WERI-Rb-1 (cell line): ENCODE measurements at regions not wholly inside any gene's neighbourhood (a gene's known extent, or its start where the extent isn't known, plus 50 kb on each side); places are given as distances from the start of the nearest gene placed in this dataset.

Experiments
- DNase-seq: peaks from one replicate; pipeline ENCODE4 v3.0.0-alpha.2; 2020
- H3K27ac ChIP-seq: fragments of 250-450 bp; sonication (Bioruptor Pico); 2 replicates; pipeline ENCODE4 v1.5.1; 2020; ENCODE audit warnings: mild to moderate bottlenecking, moderate library complexity
- H3K27me3 ChIP-seq: fragments of 250-450 bp; sonication (Bioruptor Pico); 2 replicates; pipeline ENCODE4 v1.5.1; 2021; ENCODE audit warnings: mild to moderate bottlenecking, low read depth, moderate library complexity; ENCODE audit not compliant: insufficient read depth, severe bottlenecking
- H3K36me3 ChIP-seq: fragments of 250-450 bp; sonication (Bioruptor Pico); 2 replicates; pipeline ENCODE4 v1.5.1; 2020; ENCODE audit warnings: mild to moderate bottlenecking, moderate library complexity
- H3K4me3 ChIP-seq: 2 replicates; pipeline ENCODE4 v1.5.1; 2011; ENCODE audit warnings: low read depth, mild to moderate bottlenecking, control low read depth, low read length
- H3K9me3 ChIP-seq: fragments of 250-450 bp; sonication (Bioruptor Pico); 2 replicates; pipeline ENCODE4 v1.5.1; 2021; ENCODE audit warnings: mild to moderate bottlenecking, moderate library complexity; ENCODE audit not compliant: severe bottlenecking
- TF ChIP-seq, protein P1 (sequence below): IDR thresholded peaks from 2 replicates; pipeline ENCODE4 v1.5.1; 2011; ENCODE audit warnings: low read depth, mild to moderate bottlenecking, control low read depth, inconsistent platforms, low read length

DNA sequence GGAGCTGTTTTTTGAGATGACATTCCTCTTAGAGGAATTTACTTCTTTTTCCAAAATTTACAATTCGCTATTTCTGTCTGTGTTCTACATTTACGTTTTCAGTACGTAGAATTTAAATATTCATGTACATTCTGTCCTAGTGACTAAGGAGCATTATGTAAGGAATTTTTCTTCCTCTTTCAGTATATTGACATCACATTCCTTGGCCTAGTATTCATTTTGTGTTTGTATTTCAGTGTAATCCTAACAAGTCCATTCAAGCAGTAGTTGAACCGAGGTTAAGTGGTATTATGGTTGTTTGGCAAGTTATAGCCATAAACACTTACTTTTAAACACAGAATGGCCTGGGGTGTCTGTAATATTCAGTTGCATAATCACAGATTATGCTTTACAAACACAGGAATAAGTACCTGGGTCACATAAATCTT is 465.2 kb downstream of the PCNX1 start:
- no peaks in the 10 kb centered on the region for H3K36me3 ChIP-seq
- TF ChIP-seq, protein P1, sequence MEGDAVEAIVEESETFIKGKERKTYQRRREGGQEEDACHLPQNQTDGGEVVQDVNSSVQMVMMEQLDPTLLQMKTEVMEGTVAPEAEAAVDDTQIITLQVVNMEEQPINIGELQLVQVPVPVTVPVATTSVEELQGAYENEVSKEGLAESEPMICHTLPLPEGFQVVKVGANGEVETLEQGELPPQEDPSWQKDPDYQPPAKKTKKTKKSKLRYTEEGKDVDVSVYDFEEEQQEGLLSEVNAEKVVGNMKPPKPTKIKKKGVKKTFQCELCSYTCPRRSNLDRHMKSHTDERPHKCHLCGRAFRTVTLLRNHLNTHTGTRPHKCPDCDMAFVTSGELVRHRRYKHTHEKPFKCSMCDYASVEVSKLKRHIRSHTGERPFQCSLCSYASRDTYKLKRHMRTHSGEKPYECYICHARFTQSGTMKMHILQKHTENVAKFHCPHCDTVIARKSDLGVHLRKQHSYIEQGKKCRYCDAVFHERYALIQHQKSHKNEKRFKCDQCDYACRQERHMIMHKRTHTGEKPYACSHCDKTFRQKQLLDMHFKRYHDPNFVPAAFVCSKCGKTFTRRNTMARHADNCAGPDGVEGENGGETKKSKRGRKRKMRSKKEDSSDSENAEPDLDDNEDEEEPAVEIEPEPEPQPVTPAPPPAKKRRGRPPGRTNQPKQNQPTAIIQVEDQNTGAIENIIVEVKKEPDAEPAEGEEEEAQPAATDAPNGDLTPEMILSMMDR = no peak
- H3K9me3 ChIP-seq = peaks cover 9% of the 10 kb centered on the region
- no peak for DNase-seq
- H3K27me3 ChIP-seq = no peaks in the 10 kb centered on the region
- H3K4me3 ChIP-seq = no peak overlapping the region
- H3K27ac ChIP-seq = no peak overlapping the region

DNA sequence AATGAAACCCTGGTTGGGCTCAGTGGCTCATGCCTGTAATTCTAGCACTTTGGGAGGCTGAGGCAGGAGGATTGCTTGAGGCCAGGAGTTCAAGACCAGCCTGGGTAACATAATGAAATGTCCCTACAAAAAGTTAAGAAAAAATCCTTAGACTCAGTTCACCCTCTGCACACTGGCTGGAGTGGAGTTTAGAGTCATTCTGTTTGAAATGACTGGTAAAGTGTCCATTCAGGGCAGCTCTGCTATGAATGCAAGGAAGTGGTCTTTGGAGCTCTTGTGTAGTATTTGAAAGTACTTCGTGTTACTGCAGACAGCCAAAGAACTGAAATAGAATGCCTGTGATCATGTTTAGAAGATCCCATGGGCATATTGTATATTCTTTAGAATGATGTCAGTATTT is 466.5 kb downstream of the PCNX1 start:
- Histone ChIP-seq H3K9me3 (peaks cover 9% of the 10 kb centered on the region), H3K36me3 (no peaks in the 10 kb centered on the region), H3K4me3 (no peak overlapping the region), H3K27ac (no peak overlapping the region), H3K27me3 (no peaks in the 10 kb centered on the region)
- TF ChIP-seq, protein P1 = no peak
- DNase-seq = no peak

DNA sequence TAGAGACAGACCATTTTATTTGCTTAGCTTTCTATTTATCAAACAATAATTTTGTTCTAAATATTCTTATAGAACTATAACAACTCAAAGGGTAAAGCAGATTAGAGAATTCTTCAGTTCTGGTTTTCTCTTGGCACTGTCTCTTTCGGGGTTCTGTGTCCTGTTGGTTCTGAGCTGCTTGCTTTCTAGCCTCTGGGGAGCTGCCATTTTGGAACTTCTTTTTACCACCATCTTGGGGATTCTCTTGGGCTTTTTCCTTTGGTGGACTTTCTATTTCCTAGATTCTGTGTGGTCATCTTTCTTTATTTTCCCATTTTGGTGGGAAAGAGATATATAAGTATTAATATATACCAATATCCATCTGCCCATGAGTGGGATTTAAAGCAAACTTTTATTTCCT is 467.7 kb downstream of the PCNX1 start:
- H3K36me3 ChIP-seq = no peaks in the 10 kb centered on the region
- TF ChIP-seq, protein P1 = no peak
- no peaks in the 10 kb centered on the region for H3K27me3 ChIP-seq
- H3K27ac ChIP-seq = no peak overlapping the region
- DNase-seq = no peak
- peaks cover 9% of the 10 kb centered on the region for H3K9me3 ChIP-seq
- H3K4me3 ChIP-seq = no peak overlapping the region

DNA sequence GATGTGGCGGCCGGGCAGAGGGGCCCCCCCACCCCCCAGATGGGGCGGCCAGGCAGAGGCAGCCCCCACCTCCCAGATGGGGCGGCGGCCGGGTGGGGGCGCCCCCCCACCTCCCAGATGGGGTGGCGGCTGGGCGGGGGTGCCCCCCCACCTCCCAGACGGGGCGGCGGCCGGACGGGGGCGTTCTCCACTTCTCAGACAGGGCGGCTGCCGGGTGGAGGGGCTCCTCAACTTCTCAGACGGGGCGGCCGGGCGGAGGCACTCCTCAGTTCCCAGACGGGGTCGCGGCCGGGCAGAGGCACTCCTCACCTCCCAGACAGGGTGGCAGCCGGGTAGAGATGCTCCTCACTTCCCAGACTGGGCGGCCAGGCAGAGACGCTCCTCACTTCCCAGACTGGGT is 469.8 kb downstream of the PCNX1 start:
- H3K4me3 ChIP-seq = no peak overlapping the region

DNA sequence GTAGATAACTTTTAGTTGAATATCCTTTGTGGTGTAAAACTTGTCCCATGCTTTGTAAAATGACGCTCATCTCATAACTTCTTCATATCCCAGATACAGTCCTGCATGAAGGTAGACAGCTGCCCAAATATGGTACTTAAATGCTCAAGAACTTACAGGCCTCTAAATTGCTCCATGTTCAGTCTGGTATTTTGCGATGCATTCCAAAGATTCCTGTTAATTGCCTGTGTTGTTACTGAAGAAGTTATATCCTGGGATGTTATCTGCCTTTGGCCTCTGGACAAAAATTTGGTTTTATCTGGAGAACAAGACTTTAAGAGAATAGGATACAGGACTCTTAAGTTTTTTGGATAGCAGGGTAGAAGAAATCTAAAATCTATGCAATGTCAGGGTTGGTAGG is 473.0 kb downstream of the PCNX1 start:
- Histone ChIP-seq H3K27me3 (no peaks in the 10 kb centered on the region), H3K27ac (no peak overlapping the region), H3K9me3 (peaks cover 9% of the 10 kb centered on the region), H3K36me3 (no peaks in the 10 kb centered on the region), H3K4me3 (no peak overlapping the region)
- no peak for DNase-seq
- TF ChIP-seq, protein P1 = no peak

More for the DNA sequence above, 469.8 kb downstream of the PCNX1 start:
- Histone ChIP-seq H3K36me3 (no peaks in the 10 kb centered on the region), H3K27ac (no peak overlapping the region), H3K27me3 (no peaks in the 10 kb centered on the region), H3K9me3 (peaks cover 9% of the 10 kb centered on the region)
- DNase-seq = no peak
- TF ChIP-seq, protein P1 = no peak

DNA sequence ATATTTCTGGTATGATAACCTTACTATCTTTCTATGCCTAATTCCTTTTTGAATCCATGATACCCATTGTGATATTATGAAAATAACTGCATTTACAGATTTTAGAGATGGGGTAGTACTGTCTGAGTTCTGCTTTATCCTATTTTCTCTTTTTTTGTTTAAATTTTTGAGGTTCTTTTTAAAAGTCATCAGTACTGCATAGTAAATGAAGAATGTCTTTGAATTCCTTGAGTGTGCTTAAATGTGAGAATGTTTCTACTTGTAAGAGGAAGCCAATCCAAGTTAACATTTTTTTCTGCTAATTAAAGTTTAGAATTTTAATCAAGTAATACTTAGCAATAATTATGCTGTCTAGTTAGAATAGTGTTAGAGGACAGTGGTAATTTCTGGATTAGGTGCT is 474.6 kb downstream of the PCNX1 start:
- no peak for DNase-seq
- TF ChIP-seq, protein P1 = no peak
- H3K27ac ChIP-seq = no peak overlapping the region
- no peaks in the 10 kb centered on the region for H3K27me3 ChIP-seq
- H3K4me3 ChIP-seq = no peak overlapping the region
- peaks cover 6% of the 10 kb centered on the region for H3K9me3 ChIP-seq
- H3K36me3 ChIP-seq = no peaks in the 10 kb centered on the region
